Smooth muscle cell (in vitro differentiated cells): ENCODE measurements at regions not wholly inside any gene's neighbourhood (a gene's known extent, or its start where the extent isn't known, plus 50 kb on each side); places are given as distances from the start of the nearest gene placed in this dataset.

ENCODE experiments used
- DNase-seq: peaks from one replicate; lab custom pipeline; 2025; ENCODE audit not compliant: unreplicated experiment; lab: John Stamatoyannopoulos, UW
- H2AFZ ChIP-seq: fragments of 200-600 bp; sonication (generic); 2 replicates; pipeline ENCODE4 v1.6.0; 2016; ENCODE audit warnings: antibody characterized with exemption, low read depth, mild to moderate bottlenecking
- H3F3A ChIP-seq: fragments of 200-600 bp; sonication (generic); 2 replicates; pipeline ENCODE4 v1.6.0; 2017; ENCODE audit warnings: antibody characterized with exemption, low read depth
- H3K27ac ChIP-seq: fragments of 200-600 bp; sonication (generic); 2 replicates; pipeline ENCODE4 v1.5.1; 2016; ENCODE audit warnings: low read depth, mild to moderate bottlenecking
- H3K27me3 ChIP-seq: fragments of 200-600 bp; sonication (generic); 2 replicates; pipeline ENCODE4 v1.6.1; 2016; ENCODE audit warnings: low read depth, mild to moderate bottlenecking
- H3K36me3 ChIP-seq: fragments of 200-600 bp; sonication (generic); 2 replicates; pipeline ENCODE4 v1.5.1; 2016; ENCODE audit warnings: low read depth
- H3K4me1 ChIP-seq: fragments of 200-600 bp; sonication (generic); 2 replicates; pipeline ENCODE4 v1.5.1; 2016; ENCODE audit warnings: low read depth
- H3K4me2 ChIP-seq: fragments of 200-600 bp; sonication (generic); 2 replicates; pipeline ENCODE4 v1.6.0; 2016; ENCODE audit warnings: mild to moderate bottlenecking
- H3K4me3 ChIP-seq: fragments of 200-600 bp; sonication (generic); 2 replicates; pipeline ENCODE4 v1.5.1; 2016; ENCODE audit warnings: mild to moderate bottlenecking
- H3K79me2 ChIP-seq: fragments of 200-600 bp; sonication (generic); 2 replicates; pipeline ENCODE4 v1.6.0; 2016; ENCODE audit warnings: low read depth, mild to moderate bottlenecking
- H3K9ac ChIP-seq: fragments of 200-600 bp; sonication (generic); 2 replicates; pipeline ENCODE4 v1.6.0; 2016; ENCODE audit warnings: low read depth
- H3K9me3 ChIP-seq: fragments of 200-600 bp; sonication (generic); replicated peaks from 2 replicates; pipeline ENCODE4 v1.5.1; 2016; ENCODE audit warnings: low read depth
- H4K20me1 ChIP-seq: fragments of 200-600 bp; sonication (generic); 2 replicates; pipeline ENCODE4 v1.6.0; 2016; ENCODE audit warnings: low read depth
- WGBS: methylation state at CpG from one replicate; pipeline ENCODE4 v1.1.7; 2016; ENCODE audit warnings: low lambda C conversion rate; 5-methylcytosine and 5-hydroxymethylcytosine counted together
- TF ChIP-seq, protein P1 (sequence below): fragments of 200-600 bp; sonication (generic); IDR thresholded peaks from 2 replicates; pipeline ENCODE4 v1.5.1; 2017; ENCODE audit warnings: borderline replicate concordance, mild to moderate bottlenecking, antibody characterized with exemption; ENCODE audit not compliant: insufficient read depth, poor library complexity, severe bottlenecking

GRCh38 chr18:56326336-56327072 is 311.9 kb downstream of the TXNL1 start:
- Histone ChIP-seq H3K27ac (no peak overlapping the region), H3K79me2 (no peaks in the 10 kb centered on the region), H3F3A (no peaks in the 10 kb centered on the region), H3K4me3 (no peak overlapping the region), H3K9ac (no peak overlapping the region), H3K27me3 (no peaks in the 10 kb centered on the region), H3K36me3 (no peaks in the 10 kb centered on the region), H3K4me1 (peaks cover 7% of the 10 kb centered on the region), H3K9me3 (no peaks in the 10 kb centered on the region), H2AFZ (no peak overlapping the region), H3K4me2 (no peak overlapping the region), H4K20me1 (no peaks in the 10 kb centered on the region)
- WGBS: 69% methylated on average over 3 of the region's 3 CpGs
- no peak for DNase-seq
- TF ChIP-seq, protein P1, sequence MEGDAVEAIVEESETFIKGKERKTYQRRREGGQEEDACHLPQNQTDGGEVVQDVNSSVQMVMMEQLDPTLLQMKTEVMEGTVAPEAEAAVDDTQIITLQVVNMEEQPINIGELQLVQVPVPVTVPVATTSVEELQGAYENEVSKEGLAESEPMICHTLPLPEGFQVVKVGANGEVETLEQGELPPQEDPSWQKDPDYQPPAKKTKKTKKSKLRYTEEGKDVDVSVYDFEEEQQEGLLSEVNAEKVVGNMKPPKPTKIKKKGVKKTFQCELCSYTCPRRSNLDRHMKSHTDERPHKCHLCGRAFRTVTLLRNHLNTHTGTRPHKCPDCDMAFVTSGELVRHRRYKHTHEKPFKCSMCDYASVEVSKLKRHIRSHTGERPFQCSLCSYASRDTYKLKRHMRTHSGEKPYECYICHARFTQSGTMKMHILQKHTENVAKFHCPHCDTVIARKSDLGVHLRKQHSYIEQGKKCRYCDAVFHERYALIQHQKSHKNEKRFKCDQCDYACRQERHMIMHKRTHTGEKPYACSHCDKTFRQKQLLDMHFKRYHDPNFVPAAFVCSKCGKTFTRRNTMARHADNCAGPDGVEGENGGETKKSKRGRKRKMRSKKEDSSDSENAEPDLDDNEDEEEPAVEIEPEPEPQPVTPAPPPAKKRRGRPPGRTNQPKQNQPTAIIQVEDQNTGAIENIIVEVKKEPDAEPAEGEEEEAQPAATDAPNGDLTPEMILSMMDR: no peak

GRCh38 chr18:56323673-56324072 is 314.7 kb downstream of the TXNL1 start:
- no peaks in the 10 kb centered on the region for H4K20me1 ChIP-seq
- H3K9me3 ChIP-seq: no peaks in the 10 kb centered on the region
- no peak overlapping the region for H3K4me2 ChIP-seq
- H3K4me1 ChIP-seq: peaks cover 7% of the 10 kb centered on the region
- TF ChIP-seq, protein P1: no peak
- no peaks in the 10 kb centered on the region for H3K79me2 ChIP-seq
- H3K27ac ChIP-seq: no peak overlapping the region
- H3K4me3 ChIP-seq: no peak overlapping the region
- H3K9ac ChIP-seq: no peak overlapping the region
- no peaks in the 10 kb centered on the region for H3K36me3 ChIP-seq
- no peaks in the 10 kb centered on the region for H3K27me3 ChIP-seq
- no peaks in the 10 kb centered on the region for H3F3A ChIP-seq
- DNase-seq: no peak
- 74% methylated on average over 4 of the region's 4 CpGs for WGBS
- H2AFZ ChIP-seq: no peak overlapping the region

- Histone ChIP-seq H3K4me2 (no peak overlapping the region), H3K9ac (no peak overlapping the region), H4K20me1 (no peaks in the 10 kb centered on the region), H3K9me3 (no peaks in the 10 kb centered on the region), H3K4me1 (peaks cover 7% of the 10 kb centered on the region), H3K79me2 (no peaks in the 10 kb centered on the region), H2AFZ (no peak overlapping the region), H3F3A (no peaks in the 10 kb centered on the region), H3K27me3 (no peaks in the 10 kb centered on the region), H3K36me3 (no peaks in the 10 kb centered on the region), H3K27ac (no peak overlapping the region), H3K4me3 (no peak overlapping the region)
- DNase-seq: no peak
- 56% methylated on average over 9 of the region's 9 CpGs for WGBS
- TF ChIP-seq, protein P1: no peak
Measured at GRCh38 chr18:56322406-56322805, 316.0 kb downstream of the TXNL1 start.

- H4K20me1 ChIP-seq: no peaks in the 10 kb centered on the region
- no peaks in the 10 kb centered on the region for H3F3A ChIP-seq
- H3K27ac ChIP-seq: no peak overlapping the region
- no peak overlapping the region for H3K4me2 ChIP-seq
- no peaks in the 10 kb centered on the region for H3K36me3 ChIP-seq
- no peak overlapping the region for H2AFZ ChIP-seq
- no peaks in the 10 kb centered on the region for H3K9me3 ChIP-seq
- no peak for DNase-seq
- no peaks in the 10 kb centered on the region for H3K27me3 ChIP-seq
- TF ChIP-seq, protein P1: no peak
- 89% methylated on average over 8 of the region's 8 CpGs for WGBS
- no peak overlapping the region for H3K9ac ChIP-seq
- no peak overlapping the region for H3K4me3 ChIP-seq
- no peaks in the 10 kb centered on the region for H3K79me2 ChIP-seq
- H3K4me1 ChIP-seq: peaks cover 7% of the 10 kb centered on the region
Measured at GRCh38 chr18:56321470-56321869, 316.9 kb downstream of the TXNL1 start.
